PC-9 (cell line): ENCODE measurements at regions not wholly inside any gene's neighbourhood (a gene's known extent, or its start where the extent isn't known, plus 50 kb on each side); places are given as distances from the start of the nearest gene placed in this dataset.

Source experiments
- BruUV-seq: library from RNA; stranded (reverse); fragments of 400-500 nt; replicated peaks from 2 replicates; lab custom pipeline; 2021; lab: Mats Ljungman, UMichigan
- CTCF ChIA-PET: fragments of 300-600 bp; sonication (Branson Sonifier 250); formaldehyde crosslinking; loops from one replicate; lab custom pipeline; 2022; ENCODE audit warnings: antibody characterized with exemption; lab: Charles Lee
- POLR2A ChIA-PET: fragments of 300-600 bp; sonication (Branson Sonifier 250); formaldehyde crosslinking; loops from one replicate; lab custom pipeline; 2022; ENCODE audit warnings: antibody characterized with exemption; ENCODE audit not compliant: unreplicated experiment; lab: Charles Lee
- DNase-seq, 2 experiments: peaks; one replicate each; pipeline versions ENCODE4 v3.0.0 to v3.0.0-alpha.2; 2015 to 2022; ENCODE audit warnings: mixed read lengths in 1 of 2
- H2AFZ ChIP-seq: fragments of 200-600 bp; sonication (generic); 2 replicates; pipeline ENCODE4 v1.8.1; 2017; ENCODE audit warnings: antibody characterized with exemption
- H3F3A ChIP-seq: fragments of 200-600 bp; sonication (generic); 2 replicates; pipeline ENCODE4 v1.8.1; 2017; ENCODE audit warnings: antibody characterized with exemption, mild to moderate bottlenecking, low read depth; ENCODE audit not compliant: insufficient read depth
- H3K27ac ChIP-seq: fragments of 200-600 bp; sonication (generic); 2 replicates; pipeline ENCODE4 v1.6.1; 2016; ENCODE audit warnings: mixed run types
- H3K27me3 ChIP-seq: fragments of 200-600 bp; sonication (generic); 2 replicates; pipeline ENCODE4 v1.6.1; 2016; ENCODE audit warnings: low read depth, mixed run types; ENCODE audit not compliant: insufficient read depth
- H3K36me3 ChIP-seq: fragments of 200-600 bp; sonication (generic); 2 replicates; pipeline ENCODE4 v1.6.1; 2016; ENCODE audit warnings: low read depth, mixed run types
- H3K4me1 ChIP-seq: fragments of 200-600 bp; sonication (generic); replicated peaks from 2 replicates; pipeline ENCODE4 v1.6.1; 2016; ENCODE audit warnings: mixed run types; ENCODE audit not compliant: insufficient read depth
- H3K4me2 ChIP-seq: fragments of 200-600 bp; sonication (generic); 2 replicates; pipeline ENCODE4 v1.6.1; 2017; ENCODE audit warnings: mixed run types
- H3K4me3 ChIP-seq: fragments of 200-600 bp; sonication (generic); 2 replicates; pipeline ENCODE4 v1.6.1; 2016; ENCODE audit warnings: mixed run types
- H3K79me2 ChIP-seq: fragments of 200-600 bp; sonication (generic); 2 replicates; pipeline ENCODE4 v1.6.1; 2017; ENCODE audit warnings: low read depth, mixed run types
- H3K9me2 ChIP-seq: fragments of 200-600 bp; sonication (generic); 2 replicates; pipeline ENCODE4 v1.8.1; 2017; ENCODE audit warnings: mild to moderate bottlenecking; ENCODE audit not compliant: insufficient read depth
- H3K9me3 ChIP-seq: fragments of 200-600 bp; sonication (generic); 2 replicates; pipeline ENCODE4 v1.8.1; 2016; ENCODE audit warnings: low read depth; ENCODE audit not compliant: insufficient read depth
- H4K20me1 ChIP-seq: fragments of 200-600 bp; sonication (generic); 2 replicates; pipeline ENCODE4 v1.8.1; 2017; ENCODE audit not compliant: insufficient read depth
- EZH2 ChIP-seq: fragments of 200-600 bp; sonication (generic); IDR thresholded peaks from 2 replicates; pipeline ENCODE4 v1.8.0; 2017; ENCODE audit warnings: antibody characterized with exemption, low read depth
- intact Hi-C: fragments of 100-400 bp; cut with micrococcal nuclease; formaldehyde crosslinking; loops from one replicate; pipeline ENCODE4 v1.10.0; 2022; ENCODE audit not compliant: unreplicated experiment
- TF ChIP-seq, protein P1 (sequence below): fragments of 200-600 bp; sonication (generic); conservative IDR thresholded peaks from 2 replicates; pipeline ENCODE4 v1.6.1; 2017; ENCODE audit warnings: mixed run types, antibody characterized with exemption, mild to moderate bottlenecking, moderate library complexity

- H3K9me2 ChIP-seq: no peaks in the 10 kb centered on the region
- no peaks in the 10 kb centered on the region for H3K9me3 ChIP-seq
- H3K36me3 ChIP-seq: no peaks in the 10 kb centered on the region
- no peaks in the 10 kb centered on the region for H3F3A ChIP-seq
- H3K4me3 ChIP-seq: no peak overlapping the region
- H3K27ac ChIP-seq: no peak overlapping the region
- intact Hi-C loops: no loop called here
- no TSS peak for BruUV-seq
- ChIA-PET POLR2A (no interaction called here), CTCF (no interaction called here)
- peaks cover 91% of the 10 kb centered on the region for H3K27me3 ChIP-seq
- H3K79me2 ChIP-seq: no peaks in the 10 kb centered on the region
- H2AFZ ChIP-seq: no peak overlapping the region
- H3K4me2 ChIP-seq: no peak overlapping the region
- H3K4me1 ChIP-seq: no peaks in the 10 kb centered on the region
- DNase-seq: no peak
- no peaks in the 10 kb centered on the region for H4K20me1 ChIP-seq
- TF ChIP-seq EZH2: no peak
Measured at GRCh38 chr2:7969756-7970515, 711.9 kb upstream of the ID2 start.

DNA sequence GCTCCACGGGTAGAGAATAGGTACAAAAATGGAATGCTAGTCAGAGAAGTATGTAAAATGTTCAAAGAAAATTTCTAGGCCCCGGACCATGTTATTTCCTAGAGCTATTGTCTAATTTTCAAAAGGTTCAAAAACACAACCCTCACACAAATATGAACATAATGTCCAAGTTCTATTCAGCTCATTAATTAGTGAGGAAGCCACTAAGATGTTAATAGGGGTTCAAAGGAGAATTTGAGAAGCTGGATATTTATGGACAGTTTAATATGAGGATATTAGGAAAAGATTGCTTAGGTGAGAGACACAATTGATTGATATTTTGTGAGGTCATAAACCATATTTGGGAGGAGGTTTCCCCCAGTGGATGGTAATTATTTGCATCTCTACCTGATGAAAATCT, 710.6 kb upstream of the ID2 start:
- CTCF ChIA-PET: interaction anchor here (0.5 kb wide), 1 partner anchor 126 kb away, joined by 3 read pairs; no protein-coding TSS in a partner anchor
- BruUV-seq: no TSS peak

DNA sequence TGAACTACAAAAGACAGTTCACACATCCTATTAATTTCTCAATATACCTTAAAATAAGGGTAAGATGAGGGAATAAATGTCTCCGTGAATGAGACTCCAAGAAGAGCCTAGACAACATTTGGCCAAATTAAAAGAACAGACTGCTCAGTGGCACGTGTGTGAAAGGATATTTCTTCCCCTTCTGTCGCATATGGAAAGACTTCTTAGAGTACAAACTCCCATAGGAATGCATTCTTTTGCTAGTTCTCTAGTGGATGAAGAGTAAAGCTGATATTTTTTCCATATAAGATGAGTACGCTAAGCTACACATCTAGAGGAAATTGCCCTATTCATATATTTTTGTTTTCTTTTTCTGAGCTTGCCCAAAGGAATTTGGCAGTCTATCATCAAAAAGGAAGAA, 710.0 kb upstream of the ID2 start:
- BruUV-seq: no TSS peak
- ChIA-PET CTCF (no interaction called here), POLR2A (no interaction called here)
- H3K4me3 ChIP-seq: no peak overlapping the region
- no peaks in the 10 kb centered on the region for H3K4me1 ChIP-seq
- peaks cover 92% of the 10 kb centered on the region for H3K27me3 ChIP-seq
- no peak overlapping the region for H2AFZ ChIP-seq
- no peak overlapping the region for H3K4me2 ChIP-seq
- no peak overlapping the region for H3K27ac ChIP-seq
- no peak for DNase-seq
- H3K9me3 ChIP-seq: no peaks in the 10 kb centered on the region
- H3F3A ChIP-seq: no peaks in the 10 kb centered on the region
- no peak for TF ChIP-seq EZH2
- TF ChIP-seq, protein P1, sequence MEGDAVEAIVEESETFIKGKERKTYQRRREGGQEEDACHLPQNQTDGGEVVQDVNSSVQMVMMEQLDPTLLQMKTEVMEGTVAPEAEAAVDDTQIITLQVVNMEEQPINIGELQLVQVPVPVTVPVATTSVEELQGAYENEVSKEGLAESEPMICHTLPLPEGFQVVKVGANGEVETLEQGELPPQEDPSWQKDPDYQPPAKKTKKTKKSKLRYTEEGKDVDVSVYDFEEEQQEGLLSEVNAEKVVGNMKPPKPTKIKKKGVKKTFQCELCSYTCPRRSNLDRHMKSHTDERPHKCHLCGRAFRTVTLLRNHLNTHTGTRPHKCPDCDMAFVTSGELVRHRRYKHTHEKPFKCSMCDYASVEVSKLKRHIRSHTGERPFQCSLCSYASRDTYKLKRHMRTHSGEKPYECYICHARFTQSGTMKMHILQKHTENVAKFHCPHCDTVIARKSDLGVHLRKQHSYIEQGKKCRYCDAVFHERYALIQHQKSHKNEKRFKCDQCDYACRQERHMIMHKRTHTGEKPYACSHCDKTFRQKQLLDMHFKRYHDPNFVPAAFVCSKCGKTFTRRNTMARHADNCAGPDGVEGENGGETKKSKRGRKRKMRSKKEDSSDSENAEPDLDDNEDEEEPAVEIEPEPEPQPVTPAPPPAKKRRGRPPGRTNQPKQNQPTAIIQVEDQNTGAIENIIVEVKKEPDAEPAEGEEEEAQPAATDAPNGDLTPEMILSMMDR: no peak
- no peaks in the 10 kb centered on the region for H4K20me1 ChIP-seq
- intact Hi-C loops: no loop called here
- no peaks in the 10 kb centered on the region for H3K36me3 ChIP-seq
- H3K79me2 ChIP-seq: no peaks in the 10 kb centered on the region
- H3K9me2 ChIP-seq: no peaks in the 10 kb centered on the region

More for the DNA sequence above, 710.6 kb upstream of the ID2 start:
- Histone ChIP-seq H3K27me3 (peaks cover 91% of the 10 kb centered on the region), H3K4me2 (no peak overlapping the region), H3K9me2 (no peaks in the 10 kb centered on the region), H2AFZ (no peak overlapping the region), H4K20me1 (no peaks in the 10 kb centered on the region), H3K4me1 (no peaks in the 10 kb centered on the region), H3K4me3 (no peak overlapping the region), H3K79me2 (no peaks in the 10 kb centered on the region), H3K9me3 (no peaks in the 10 kb centered on the region), H3K36me3 (no peaks in the 10 kb centered on the region), H3F3A (no peaks in the 10 kb centered on the region), H3K27ac (no peak overlapping the region)
- POLR2A ChIA-PET: no interaction called here
- TF ChIP-seq, protein P1: no peak
- no peak for TF ChIP-seq EZH2
- intact Hi-C loops: no loop called here
- DNase-seq: no peak
